ENCODE measurements at regions not wholly inside any gene's neighbourhood (a gene's known extent, or its start where the extent isn't known, plus 50 kb on each side); places are given as distances from the start of the nearest gene placed in this dataset.

DNA sequence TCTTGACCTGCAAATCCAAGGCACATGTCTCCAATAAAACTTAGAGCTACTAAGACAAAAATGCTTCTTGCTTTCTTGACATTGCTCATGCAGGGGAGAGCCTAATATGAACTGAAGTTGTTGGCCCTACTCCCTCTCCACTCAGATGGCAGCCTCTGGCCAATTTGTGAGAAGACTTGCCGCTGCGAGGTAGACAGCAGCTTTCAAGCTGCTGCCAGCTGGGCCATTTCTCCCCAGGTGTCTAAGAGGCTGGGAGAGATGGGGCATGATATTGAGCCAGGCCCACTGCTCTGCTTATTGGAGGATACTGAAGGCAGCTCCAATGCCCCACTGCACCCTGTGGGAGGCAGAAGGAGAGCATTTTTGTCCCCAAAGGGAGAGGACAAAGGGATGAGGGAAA lies 380.5 kb downstream of the RASEF start:
- no peak for TF ChIP-seq CTCF (IDR thresholded peaks at IDR 0.05)
- peaks cover 4% of the 10 kb centered on the region for H3K36me3 Mint-ChIP-seq (ENCODE audit: low read depth)
- no peaks in the 10 kb centered on the region for H3K27me3 Mint-ChIP-seq (ENCODE audit: low read depth, poor library complexity)
- H3K4me1 Mint-ChIP-seq = no peaks in the 10 kb centered on the region
- H3K4me3 Mint-ChIP-seq = no peak overlapping the region
- DNase-seq = no peak
- peaks cover 14% of the 10 kb centered on the region for H3K9me3 Mint-ChIP-seq
- no peak overlapping the region for H3K27ac Mint-ChIP-seq

DNA sequence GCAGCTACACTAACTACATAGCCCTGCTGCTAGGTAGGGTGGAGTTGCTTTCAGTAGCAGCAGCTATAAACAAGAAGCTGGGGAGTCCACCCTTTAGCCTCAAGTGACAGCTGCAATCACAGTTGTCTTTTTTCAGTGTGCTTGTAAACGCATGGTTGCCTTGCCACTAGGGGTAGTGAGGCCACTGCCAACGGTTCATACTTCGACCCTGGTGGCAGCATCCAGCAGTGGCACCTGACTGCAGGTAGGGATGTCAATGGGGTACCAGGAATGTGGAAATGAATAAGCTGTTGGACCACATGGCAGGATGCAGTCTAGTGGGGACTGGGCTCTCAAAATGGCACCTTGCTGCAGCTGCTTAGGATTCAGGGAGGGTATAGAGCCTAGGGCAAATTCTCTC lies 367.2 kb downstream of the RASEF start:
- TF ChIP-seq CTCF (IDR thresholded peaks at IDR 0.05) = no peak
- no peaks in the 10 kb centered on the region for H3K27me3 Mint-ChIP-seq (ENCODE audit: low read depth, poor library complexity)
- no peak overlapping the region for H3K4me3 Mint-ChIP-seq
- no peak for DNase-seq
- H3K4me1 Mint-ChIP-seq = no peaks in the 10 kb centered on the region
- H3K36me3 Mint-ChIP-seq (ENCODE audit: low read depth) = peaks cover 12% of the 10 kb centered on the region
- no peak overlapping the region for H3K27ac Mint-ChIP-seq
- peaks cover 34% of the 10 kb centered on the region for H3K9me3 Mint-ChIP-seq

- no peaks in the 10 kb centered on the region for H3K36me3 Mint-ChIP-seq (ENCODE audit: low read depth)
- no peaks in the 10 kb centered on the region for H3K27me3 Mint-ChIP-seq (ENCODE audit: low read depth, poor library complexity)
- no peaks in the 10 kb centered on the region for H3K4me1 Mint-ChIP-seq
- no peak overlapping the region for H3K4me3 Mint-ChIP-seq
- peaks cover 5% of the 10 kb centered on the region for H3K9me3 Mint-ChIP-seq
- no peak overlapping the region for H3K27ac Mint-ChIP-seq
- no peak for DNase-seq
- no peak for TF ChIP-seq CTCF (IDR thresholded peaks at IDR 0.05)
These were observed 356.2 kb downstream of the RASEF start for GRCh38 chr9:82706786-82707185.

GRCh38 chr9:82716821-82717220 lies 346.1 kb downstream of the RASEF start:
- peaks cover 7% of the 10 kb centered on the region for H3K27me3 Mint-ChIP-seq (ENCODE audit: low read depth, poor library complexity)
- peaks cover 38% of the 10 kb centered on the region for H3K9me3 Mint-ChIP-seq
- no peak overlapping the region for H3K27ac Mint-ChIP-seq
- no peak for TF ChIP-seq CTCF (IDR thresholded peaks at IDR 0.05)
- no peak for DNase-seq
- peaks cover 11% of the 10 kb centered on the region for H3K36me3 Mint-ChIP-seq (ENCODE audit: low read depth)
- no peak overlapping the region for H3K4me3 Mint-ChIP-seq
- no peaks in the 10 kb centered on the region for H3K4me1 Mint-ChIP-seq

DNA sequence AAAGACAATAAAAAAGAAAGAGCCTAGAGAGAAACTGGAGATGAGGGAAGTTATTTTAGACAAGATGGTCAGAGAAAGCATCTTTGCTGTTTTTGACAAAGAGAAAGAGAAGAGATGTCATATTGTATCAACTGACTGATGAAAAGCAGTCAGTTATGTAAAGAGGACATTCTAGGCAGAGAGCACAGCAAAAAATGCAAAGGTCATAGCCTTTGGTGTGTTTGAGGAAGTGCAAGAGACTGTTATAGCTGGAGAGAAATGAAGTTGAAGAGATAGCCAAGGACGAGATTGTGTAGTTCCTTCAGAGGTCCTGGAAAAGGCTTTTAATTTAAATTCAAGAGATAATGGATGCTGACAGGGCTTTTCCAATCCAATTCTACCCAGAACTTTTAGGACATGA lies 342.4 kb downstream of the RASEF start:
- DNase-seq = no peak
- H3K27ac Mint-ChIP-seq = no peak overlapping the region
- H3K9me3 Mint-ChIP-seq = peaks cover 16% of the 10 kb centered on the region
- no peaks in the 10 kb centered on the region for H3K4me1 Mint-ChIP-seq
- no peak overlapping the region for H3K4me3 Mint-ChIP-seq
- peaks cover 4% of the 10 kb centered on the region for H3K36me3 Mint-ChIP-seq (ENCODE audit: low read depth)
- no peak for TF ChIP-seq CTCF (IDR thresholded peaks at IDR 0.05)
- H3K27me3 Mint-ChIP-seq (ENCODE audit: low read depth, poor library complexity) = peaks cover 7% of the 10 kb centered on the region

DNA sequence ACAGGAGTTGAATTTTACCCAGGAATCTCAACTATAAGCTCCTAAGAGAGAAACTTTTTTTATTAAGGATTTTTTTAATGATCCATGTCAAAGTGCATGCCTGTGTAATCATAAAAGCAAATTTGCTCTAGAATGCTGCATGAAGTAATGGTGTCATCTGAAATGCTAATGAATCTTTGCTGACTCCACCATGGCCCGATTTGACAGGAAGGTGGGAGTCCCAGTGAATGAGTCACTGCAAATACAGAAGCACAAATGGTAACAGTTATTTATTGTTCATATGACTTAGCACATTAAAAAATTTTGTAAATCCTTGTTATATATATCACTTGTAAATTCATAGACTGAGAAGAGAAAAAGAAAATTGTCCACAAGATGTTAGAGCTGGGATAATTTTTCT lies 341.3 kb downstream of the RASEF start:
- Mint-ChIP-seq H3K9me3 (peaks cover 13% of the 10 kb centered on the region), H3K27me3 (ENCODE audit: low read depth, poor library complexity) (peaks cover 3% of the 10 kb centered on the region), H3K4me3 (no peak overlapping the region), H3K36me3 (ENCODE audit: low read depth) (peaks cover 4% of the 10 kb centered on the region), H3K27ac (no peak overlapping the region), H3K4me1 (no peaks in the 10 kb centered on the region)
- no peak for TF ChIP-seq CTCF (IDR thresholded peaks at IDR 0.05)
- DNase-seq = no peak
